Endometrium (tissue), 2 donors: ENCODE measurements at regions not wholly inside any gene's neighbourhood (a gene's known extent, or its start where the extent isn't known, plus 50 kb on each side); places are given as distances from the start of the nearest gene placed in this dataset.
"Not testable (repeated sequence)": the region's sequence is repeated elsewhere in the genome, so short reads cannot be mapped to it uniquely, and the experiment has no call there.

Experiments
- FAIRE-seq: peaks from 2 replicates; lab custom pipeline; 2012; peaks lifted over from hg19 to GRCh38; lab: Jason Lieb, UNC
- donor health status: control.
- donor health status: control.

- not testable (repeated sequence) for FAIRE-seq
Measured at GRCh38 chr6:26957399-26958127, 289.9 kb upstream of the PRSS16 start.

- not testable (repeated sequence) for FAIRE-seq
Measured at GRCh38 chr6:26961236-26961635, 286.3 kb upstream of the PRSS16 start.

GRCh38 chr6:27002447-27002846, 245.1 kb upstream of the PRSS16 start:
- no peak for FAIRE-seq

- FAIRE-seq: no peak
Measured at GRCh38 chr6:27007020-27007419, 240.5 kb upstream of the PRSS16 start.

- FAIRE-seq: not testable (repeated sequence)
Measured at GRCh38 chr6:27008613-27009012, 238.9 kb upstream of the PRSS16 start.

- FAIRE-seq: not testable (repeated sequence)
Measured at GRCh38 chr6:27014053-27014452, 233.4 kb upstream of the PRSS16 start.

GRCh38 chr6:27016689-27017088, 230.8 kb upstream of the PRSS16 start:
- FAIRE-seq: peak; percentile 15

GRCh38 chr6:27018401-27018800, 229.1 kb upstream of the PRSS16 start:
- FAIRE-seq: not testable (repeated sequence)

GRCh38 chr6:27019651-27020552, 227.6 kb upstream of the PRSS16 start:
- FAIRE-seq: no peak

- no peak for FAIRE-seq
Measured at GRCh38 chr6:27020553-27020880, 227.0 kb upstream of the PRSS16 start.

GRCh38 chr6:27023664-27024063, 223.8 kb upstream of the PRSS16 start:
- no peak for FAIRE-seq

GRCh38 chr6:27025351-27025750, 222.2 kb upstream of the PRSS16 start:
- no peak for FAIRE-seq

- FAIRE-seq: no peak
Measured at GRCh38 chr6:27026361-27026760, 221.1 kb upstream of the PRSS16 start.

GRCh38 chr6:27031302-27031701, 216.2 kb upstream of the PRSS16 start:
- no peak for FAIRE-seq

GRCh38 chr6:27038498-27038897, 209.0 kb upstream of the PRSS16 start:
- no peak for FAIRE-seq

- FAIRE-seq: no peak
Measured at GRCh38 chr6:27040244-27041042, 207.1 kb upstream of the PRSS16 start.

GRCh38 chr6:27043244-27043643, 204.3 kb upstream of the PRSS16 start:
- no peak for FAIRE-seq

GRCh38 chr6:27045131-27045530, 202.4 kb upstream of the PRSS16 start:
- not testable (repeated sequence) for FAIRE-seq

GRCh38 chr6:27047725-27048124, 199.8 kb upstream of the PRSS16 start:
- FAIRE-seq: not testable (repeated sequence)

GRCh38 chr6:27049863-27050781, 197.4 kb upstream of the PRSS16 start:
- FAIRE-seq: no peak

GRCh38 chr6:27052082-27052730, 195.3 kb upstream of the PRSS16 start:
- FAIRE-seq: not testable (repeated sequence)
